Skeletal muscle satellite cell (primary cell): ENCODE measurements at regions not wholly inside any gene's neighbourhood (a gene's known extent, or its start where the extent isn't known, plus 50 kb on each side); places are given as distances from the start of the nearest gene placed in this dataset.

ENCODE experiments used
- H3K27me3 ChIP-seq: 2 replicates; pipeline ENCODE4 v1.7.0; 2013; ENCODE audit warnings: low read length; ENCODE audit not compliant: control insufficient read depth, insufficient read depth
- H3K36me3 ChIP-seq: 2 replicates; pipeline ENCODE4 v1.7.0; 2013; ENCODE audit warnings: mild to moderate bottlenecking, control low read depth, low read length; ENCODE audit not compliant: insufficient read depth
- H3K4me1 ChIP-seq: 2 replicates; pipeline ENCODE4 v1.7.0; 2013; ENCODE audit warnings: low read length; ENCODE audit not compliant: control insufficient read depth, insufficient read depth
- H3K4me2 ChIP-seq: 2 replicates; pipeline ENCODE4 v1.7.0; 2013; ENCODE audit warnings: mild to moderate bottlenecking, low read length
- H3K4me3 ChIP-seq: 2 replicates; pipeline ENCODE4 v1.7.0; 2013; ENCODE audit warnings: low read length
- H3K9ac ChIP-seq: 2 replicates; pipeline ENCODE4 v1.7.0; 2013; ENCODE audit warnings: mild to moderate bottlenecking, low read depth, low read length, moderate library complexity
- H3K9me3 ChIP-seq: replicated peaks from 2 replicates; pipeline ENCODE4 v1.7.0; 2013; ENCODE audit warnings: mild to moderate bottlenecking, control low read depth, low read length

DNA sequence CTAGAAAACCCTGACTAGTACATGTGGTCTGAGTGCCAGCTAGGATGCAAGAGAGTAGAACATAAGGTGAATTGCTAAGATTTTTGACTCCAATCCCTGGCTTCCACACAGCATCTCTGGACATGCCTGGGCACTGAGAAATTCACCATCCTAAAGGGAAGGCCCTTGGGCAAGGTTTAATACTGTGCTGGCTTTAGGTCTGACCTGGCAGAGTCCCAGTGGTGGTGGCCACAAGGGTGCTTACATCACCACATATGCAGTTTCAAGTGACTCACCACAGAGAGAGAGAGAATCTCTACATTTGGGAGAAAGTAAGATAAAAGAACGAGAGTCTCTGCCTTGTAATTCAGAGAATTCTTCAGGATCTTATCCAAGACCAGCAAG lies 661.6 kb upstream of the C9orf72 start:
- Histone ChIP-seq H3K9ac (no peak overlapping the region), H3K4me1 (no peaks in the 10 kb centered on the region), H3K4me2 (no peak overlapping the region), H3K4me3 (no peak overlapping the region), H3K27me3 (no peaks in the 10 kb centered on the region), H3K9me3 (no peaks in the 10 kb centered on the region), H3K36me3 (no peaks in the 10 kb centered on the region)

GRCh38 chr9:28249424-28249823 lies 676.1 kb upstream of the C9orf72 start:
- H3K4me3 ChIP-seq: no peak overlapping the region
- H3K27me3 ChIP-seq: no peaks in the 10 kb centered on the region
- no peak overlapping the region for H3K4me2 ChIP-seq
- no peaks in the 10 kb centered on the region for H3K9me3 ChIP-seq
- H3K36me3 ChIP-seq: no peaks in the 10 kb centered on the region
- H3K4me1 ChIP-seq: no peaks in the 10 kb centered on the region
- no peak overlapping the region for H3K9ac ChIP-seq

DNA sequence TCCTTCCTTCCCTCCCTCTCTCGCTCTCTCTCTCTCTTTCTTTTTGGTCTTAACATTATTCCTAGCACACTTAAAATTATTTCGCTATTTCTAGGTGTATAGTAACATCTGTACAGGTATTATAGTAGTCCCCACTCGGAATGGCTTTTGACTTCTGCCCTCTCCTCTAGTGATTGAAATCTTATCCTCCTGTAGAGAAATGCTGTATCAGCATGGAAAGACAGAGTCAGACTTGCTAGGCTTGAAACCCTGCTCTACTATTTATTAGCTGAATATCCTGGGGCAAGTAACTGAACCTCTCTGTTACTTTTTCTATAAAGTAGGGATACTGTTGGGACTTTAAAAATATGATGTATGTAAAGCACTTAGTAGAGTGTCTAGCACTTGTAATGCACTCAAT lies 681.9 kb upstream of the C9orf72 start:
- Histone ChIP-seq H3K4me3 (no peak overlapping the region), H3K4me2 (no peak overlapping the region), H3K36me3 (no peaks in the 10 kb centered on the region), H3K4me1 (no peaks in the 10 kb centered on the region), H3K9ac (no peak overlapping the region), H3K27me3 (no peaks in the 10 kb centered on the region), H3K9me3 (no peaks in the 10 kb centered on the region)

- H3K27me3 ChIP-seq: no peaks in the 10 kb centered on the region
- H3K4me1 ChIP-seq: no peaks in the 10 kb centered on the region
- no peaks in the 10 kb centered on the region for H3K9me3 ChIP-seq
- no peak overlapping the region for H3K4me2 ChIP-seq
- no peaks in the 10 kb centered on the region for H3K36me3 ChIP-seq
- H3K4me3 ChIP-seq: no peak overlapping the region
- no peak overlapping the region for H3K9ac ChIP-seq
Observed at GRCh38 chr9:28260330-28260729, 687.0 kb upstream of the C9orf72 start.

DNA sequence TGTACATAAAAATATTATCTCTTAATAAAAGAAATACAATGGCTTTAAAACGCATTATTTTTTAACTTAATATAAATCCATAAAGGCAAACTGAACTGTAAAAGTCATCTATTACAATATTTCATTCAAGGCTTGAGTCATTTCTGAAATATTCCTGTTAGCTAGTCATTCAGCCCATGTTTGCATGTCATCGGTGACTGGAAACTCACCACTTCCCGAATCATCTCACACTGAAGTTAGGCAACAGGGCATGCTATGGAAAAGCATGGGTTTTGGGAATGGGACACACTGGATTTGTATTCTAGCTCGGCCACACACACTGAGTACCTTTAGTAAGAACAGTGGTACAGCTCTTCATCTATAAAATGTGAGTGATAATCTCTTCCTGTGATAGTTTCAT lies 691.1 kb upstream of the C9orf72 start:
- no peaks in the 10 kb centered on the region for H3K27me3 ChIP-seq
- H3K4me1 ChIP-seq: no peaks in the 10 kb centered on the region
- no peak overlapping the region for H3K4me3 ChIP-seq
- H3K9ac ChIP-seq: no peak overlapping the region
- no peaks in the 10 kb centered on the region for H3K36me3 ChIP-seq
- no peak overlapping the region for H3K4me2 ChIP-seq
- H3K9me3 ChIP-seq: no peaks in the 10 kb centered on the region

- H3K36me3 ChIP-seq: no peaks in the 10 kb centered on the region
- H3K27me3 ChIP-seq: no peaks in the 10 kb centered on the region
- no peak overlapping the region for H3K4me2 ChIP-seq
- H3K4me3 ChIP-seq: no peak overlapping the region
- no peaks in the 10 kb centered on the region for H3K9me3 ChIP-seq
- H3K9ac ChIP-seq: no peak overlapping the region
- no peaks in the 10 kb centered on the region for H3K4me1 ChIP-seq
Observed at GRCh38 chr9:28267351-28267750, 694.1 kb upstream of the C9orf72 start.

DNA sequence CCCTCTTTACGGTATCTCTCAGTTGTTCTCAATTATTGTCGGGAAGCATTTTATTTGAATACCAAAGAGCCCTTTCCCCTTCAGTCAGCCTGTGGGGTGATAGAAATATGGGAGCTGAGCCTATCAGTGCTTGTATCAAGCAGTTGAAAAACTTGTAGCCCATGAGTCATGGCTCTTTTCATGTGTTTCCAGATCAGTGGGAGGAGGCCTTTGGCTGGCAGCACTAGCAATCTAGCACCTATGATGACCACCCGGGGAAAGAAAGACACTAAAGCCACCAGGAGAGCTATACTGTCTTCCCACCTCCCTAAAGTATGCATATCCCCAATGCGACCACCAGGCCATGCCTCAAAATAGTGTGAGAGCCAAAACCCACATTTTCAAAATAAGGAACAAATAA lies 696.9 kb upstream of the C9orf72 start:
- H3K4me3 ChIP-seq: no peak overlapping the region
- no peak overlapping the region for H3K9ac ChIP-seq
- no peaks in the 10 kb centered on the region for H3K36me3 ChIP-seq
- peaks cover 6% of the 10 kb centered on the region for H3K9me3 ChIP-seq
- H3K4me1 ChIP-seq: no peaks in the 10 kb centered on the region
- no peak overlapping the region for H3K4me2 ChIP-seq
- no peaks in the 10 kb centered on the region for H3K27me3 ChIP-seq

DNA sequence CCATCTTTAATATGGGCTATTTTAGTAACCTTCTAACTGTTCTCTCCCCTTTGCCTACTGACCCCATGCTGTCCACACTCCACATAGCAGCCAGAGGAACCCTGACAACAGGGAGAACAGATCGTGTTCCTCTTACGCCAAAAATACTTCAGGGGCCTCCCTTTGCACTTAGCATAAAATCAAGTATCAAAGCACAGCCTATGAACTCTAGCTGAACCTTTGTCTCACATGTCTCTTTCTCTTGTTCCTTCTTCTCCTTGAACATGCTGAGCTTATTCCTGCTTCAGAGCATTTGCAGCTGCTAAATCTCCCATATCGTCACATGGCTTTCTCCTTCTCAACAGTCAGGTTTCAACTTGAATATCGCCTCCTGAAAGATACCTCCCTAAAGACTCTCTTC lies 698.8 kb upstream of the C9orf72 start:
- peaks cover 6% of the 10 kb centered on the region for H3K9me3 ChIP-seq
- no peak overlapping the region for H3K9ac ChIP-seq
- no peaks in the 10 kb centered on the region for H3K27me3 ChIP-seq
- H3K36me3 ChIP-seq: no peaks in the 10 kb centered on the region
- H3K4me2 ChIP-seq: no peak overlapping the region
- H3K4me3 ChIP-seq: no peak overlapping the region
- no peaks in the 10 kb centered on the region for H3K4me1 ChIP-seq

- Histone ChIP-seq H3K36me3 (no peaks in the 10 kb centered on the region), H3K4me2 (no peak overlapping the region), H3K4me3 (no peak overlapping the region), H3K27me3 (no peaks in the 10 kb centered on the region), H3K9ac (no peak overlapping the region), H3K9me3 (no peaks in the 10 kb centered on the region), H3K4me1 (no peaks in the 10 kb centered on the region)
Observed at GRCh38 chr9:28287455-28287854, 714.2 kb upstream of the C9orf72 start.

DNA sequence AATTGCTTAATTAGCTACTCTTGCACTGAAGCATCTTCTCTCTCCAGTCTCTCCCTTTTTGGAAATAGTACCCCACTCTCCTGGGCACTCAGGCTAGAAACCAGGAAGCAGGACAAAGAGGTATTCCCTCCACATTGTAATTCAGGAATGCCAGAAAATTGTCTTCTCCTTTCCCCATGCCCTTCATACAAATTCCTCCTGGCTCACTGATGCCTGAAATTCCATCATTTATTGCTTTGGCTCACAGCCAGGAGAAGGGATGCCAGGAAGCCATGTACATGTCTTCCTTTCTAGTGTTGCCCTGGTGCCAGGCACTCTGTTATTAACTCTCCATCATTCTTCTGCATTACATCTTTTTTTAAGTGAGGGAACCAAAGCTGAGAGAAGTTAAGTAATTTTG lies 716.5 kb upstream of the C9orf72 start:
- Histone ChIP-seq H3K4me1 (no peaks in the 10 kb centered on the region), H3K4me3 (no peak overlapping the region), H3K27me3 (no peaks in the 10 kb centered on the region), H3K36me3 (no peaks in the 10 kb centered on the region), H3K4me2 (no peak overlapping the region), H3K9me3 (no peaks in the 10 kb centered on the region), H3K9ac (no peak overlapping the region)

GRCh38 chr9:28293369-28294090 lies 720.2 kb upstream of the C9orf72 start:
- Histone ChIP-seq H3K36me3 (no peaks in the 10 kb centered on the region), H3K4me2 (no peak overlapping the region), H3K27me3 (no peaks in the 10 kb centered on the region), H3K4me3 (no peak overlapping the region), H3K9ac (no peak overlapping the region), H3K9me3 (no peaks in the 10 kb centered on the region), H3K4me1 (no peaks in the 10 kb centered on the region)

DNA sequence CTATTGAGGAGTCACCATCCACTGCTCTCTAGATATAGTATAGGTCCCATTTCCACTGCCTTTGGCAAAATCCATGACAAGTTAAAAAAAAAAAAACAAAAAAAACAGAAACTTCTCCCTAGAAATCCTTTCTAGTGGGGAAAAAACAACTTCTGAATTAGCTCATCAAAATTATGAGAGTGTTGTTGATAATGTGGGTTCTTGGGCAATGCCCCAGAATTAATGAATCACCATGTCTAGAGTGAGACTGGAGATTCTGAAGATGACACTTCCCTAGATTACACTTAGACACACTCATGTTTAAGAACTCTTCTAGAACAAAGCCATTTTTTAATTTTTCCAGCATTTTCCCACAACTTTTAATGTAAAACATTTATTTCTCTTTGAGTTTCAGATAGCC lies 728.0 kb upstream of the C9orf72 start:
- Histone ChIP-seq H3K36me3 (no peaks in the 10 kb centered on the region), H3K4me1 (no peaks in the 10 kb centered on the region), H3K9me3 (no peaks in the 10 kb centered on the region), H3K9ac (no peak overlapping the region), H3K4me3 (no peak overlapping the region), H3K4me2 (no peak overlapping the region), H3K27me3 (no peaks in the 10 kb centered on the region)
